Esophagus squamous epithelium (tissue), 4 donors: ENCODE measurements at regions not wholly inside any gene's neighbourhood (a gene's known extent, or its start where the extent isn't known, plus 50 kb on each side); places are given as distances from the start of the nearest gene placed in this dataset.

Experiments
- CTCF ChIP-seq, 6 experiments: fragments of 450-650 bp in 4 of 6; fragments of 200-600 bp in 2 of 6; sonication (generic) in 2 of 6; IDR thresholded peaks; one replicate each; pipeline ENCODE4 v1.5.1; 2016 to 2019; ENCODE audit warnings: antibody characterized with exemption in 6 of 6, mild to moderate bottlenecking in 4 of 6, moderate library complexity in 4 of 6
- POLR2A ChIP-seq, 4 donors: fragments of 450-650 bp; IDR thresholded peaks; one replicate each; pipeline ENCODE4 v1.6.1; 2017; ENCODE audit warnings: antibody characterized with exemption in 4 of 4, mild to moderate bottlenecking in 4 of 4, moderate library complexity in 3 of 4

GRCh38 chr17:77319211-77320043 lies 178.7 kb downstream of the SEC14L1 start:
- no peak for TF ChIP-seq CTCF (IDR thresholded peaks at IDR 0.05)
- peak in 3 of 4 donors; percentile 22 to 80 (median 69) for TF ChIP-seq POLR2A (IDR thresholded peaks at IDR 0.05)
